ENCODE measurements at regions not wholly inside any gene's neighbourhood (a gene's known extent, or its start where the extent isn't known, plus 50 kb on each side); places are given as distances from the start of the nearest gene placed in this dataset.

- POLR2A ChIA-PET = no interaction called here
- no peak overlapping the region for H3K27ac ChIP-seq (ENCODE audit: extremely low read depth, low read depth, low read length)
- CTCF ChIA-PET = no interaction called here
- no peak overlapping the region for H3K4me3 ChIP-seq (ENCODE audit: low read depth, low read length)
- TF ChIP-seq ZNF433 (tag by site-specific recombination; IDR thresholded peaks at IDR 0.05; ENCODE audit: low read depth) (no peak), ZNF677 (tag by site-specific recombination; IDR thresholded peaks at IDR 0.05) (no peak), ZNF114 (tag by site-specific recombination; IDR thresholded peaks at IDR 0.05) (no peak), ZNF24 (tag by site-specific recombination; IDR thresholded peaks at IDR 0.05) (no peak), ZNF248 (tag by site-specific recombination; IDR thresholded peaks at IDR 0.05) (no peak), IKZF3 (tag by site-specific recombination; IDR thresholded peaks at IDR 0.05) (no peak), ZNF776 (tag by site-specific recombination; IDR thresholded peaks at IDR 0.05; ENCODE audit: borderline replicate concordance) (no peak), ZNF473 (tag by site-specific recombination; IDR thresholded peaks at IDR 0.05) (no peak), ZNF791 (tag by site-specific recombination; IDR thresholded peaks at IDR 0.05) (no peak), ZNF530 (tag by site-specific recombination; IDR thresholded peaks at IDR 0.05; ENCODE audit: low read depth) (no peak), ZNF423 (tag by site-specific recombination; IDR thresholded peaks at IDR 0.05) (no peak), ZNF133 (tag by site-specific recombination; IDR thresholded peaks at IDR 0.05) (no peak), ZNF768 (tag by site-specific recombination; IDR thresholded peaks at IDR 0.05) (no peak), SETDB1 (IDR thresholded peaks at IDR 0.05; ENCODE audit: insufficient read length, low read length) (no peak), ZNF670 (tag by site-specific recombination; IDR thresholded peaks at IDR 0.05; ENCODE audit: low read depth) (no peak)
- TF ChIP-seq, protein P1, sequence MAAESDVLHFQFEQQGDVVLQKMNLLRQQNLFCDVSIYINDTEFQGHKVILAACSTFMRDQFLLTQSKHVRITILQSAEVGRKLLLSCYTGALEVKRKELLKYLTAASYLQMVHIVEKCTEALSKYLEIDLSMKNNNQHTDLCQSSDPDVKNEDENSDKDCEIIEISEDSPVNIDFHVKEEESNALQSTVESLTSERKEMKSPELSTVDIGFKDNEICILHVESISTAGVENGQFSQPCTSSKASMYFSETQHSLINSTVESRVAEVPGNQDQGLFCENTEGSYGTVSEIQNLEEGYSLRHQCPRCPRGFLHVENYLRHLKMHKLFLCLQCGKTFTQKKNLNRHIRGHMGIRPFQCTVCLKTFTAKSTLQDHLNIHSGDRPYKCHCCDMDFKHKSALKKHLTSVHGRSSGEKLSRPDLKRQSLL (tag by site-specific recombination; IDR thresholded peaks at IDR 0.05) = no peak
- TF ChIP-seq, protein P2, sequence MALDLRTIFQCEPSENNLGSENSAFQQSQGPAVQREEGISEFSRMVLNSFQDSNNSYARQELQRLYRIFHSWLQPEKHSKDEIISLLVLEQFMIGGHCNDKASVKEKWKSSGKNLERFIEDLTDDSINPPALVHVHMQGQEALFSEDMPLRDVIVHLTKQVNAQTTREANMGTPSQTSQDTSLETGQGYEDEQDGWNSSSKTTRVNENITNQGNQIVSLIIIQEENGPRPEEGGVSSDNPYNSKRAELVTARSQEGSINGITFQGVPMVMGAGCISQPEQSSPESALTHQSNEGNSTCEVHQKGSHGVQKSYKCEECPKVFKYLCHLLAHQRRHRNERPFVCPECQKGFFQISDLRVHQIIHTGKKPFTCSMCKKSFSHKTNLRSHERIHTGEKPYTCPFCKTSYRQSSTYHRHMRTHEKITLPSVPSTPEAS (tag by site-specific recombination; IDR thresholded peaks at IDR 0.05) = no peak
- no peaks in the 10 kb centered on the region for H3K4me1 ChIP-seq (ENCODE audit: control insufficient read depth, insufficient read depth, low read length)
- H3K9me3 ChIP-seq (ENCODE audit: control insufficient read depth, insufficient read depth, low read depth, low read length) = no peaks in the 10 kb centered on the region
- no peaks in the 10 kb centered on the region for H3K36me3 ChIP-seq (ENCODE audit: control insufficient read depth in 2 of 2, insufficient read depth in 1 of 2, low read length in 2 of 2)
These were observed 96.8 kb upstream of the TENT5A start for GRCh38 chr6:81849248-81849647.

DNA sequence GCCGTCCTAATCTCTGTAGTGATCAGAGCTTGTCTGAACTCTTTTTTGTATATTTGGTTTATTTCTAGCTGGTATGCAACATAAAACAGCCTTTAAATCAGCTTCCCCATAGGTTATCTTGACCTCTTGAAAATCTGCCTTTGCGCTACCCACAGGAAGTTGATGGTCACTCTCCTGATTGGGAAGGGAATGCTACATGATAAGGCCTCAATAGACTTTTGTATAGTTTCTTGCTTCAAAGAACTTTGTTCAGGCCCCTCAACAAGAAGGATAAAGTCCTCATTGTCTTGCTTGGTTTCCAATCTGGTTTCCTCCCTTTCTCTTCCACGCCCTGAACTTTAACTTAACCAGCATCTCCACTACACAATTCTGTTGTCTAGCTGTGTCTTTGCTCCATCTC is 95.4 kb upstream of the TENT5A start:
- CTCF ChIA-PET = no interaction called here
- H3K4me1 ChIP-seq (ENCODE audit: control insufficient read depth, insufficient read depth, low read length) = no peaks in the 10 kb centered on the region
- TF ChIP-seq ZNF341 (tag by site-specific recombination; IDR thresholded peaks at IDR 0.05; ENCODE audit: low read depth) = no peak
- TF ChIP-seq, protein P1 (tag by site-specific recombination; IDR thresholded peaks at IDR 0.05) = no peak
- TF ChIP-seq, protein P3, sequence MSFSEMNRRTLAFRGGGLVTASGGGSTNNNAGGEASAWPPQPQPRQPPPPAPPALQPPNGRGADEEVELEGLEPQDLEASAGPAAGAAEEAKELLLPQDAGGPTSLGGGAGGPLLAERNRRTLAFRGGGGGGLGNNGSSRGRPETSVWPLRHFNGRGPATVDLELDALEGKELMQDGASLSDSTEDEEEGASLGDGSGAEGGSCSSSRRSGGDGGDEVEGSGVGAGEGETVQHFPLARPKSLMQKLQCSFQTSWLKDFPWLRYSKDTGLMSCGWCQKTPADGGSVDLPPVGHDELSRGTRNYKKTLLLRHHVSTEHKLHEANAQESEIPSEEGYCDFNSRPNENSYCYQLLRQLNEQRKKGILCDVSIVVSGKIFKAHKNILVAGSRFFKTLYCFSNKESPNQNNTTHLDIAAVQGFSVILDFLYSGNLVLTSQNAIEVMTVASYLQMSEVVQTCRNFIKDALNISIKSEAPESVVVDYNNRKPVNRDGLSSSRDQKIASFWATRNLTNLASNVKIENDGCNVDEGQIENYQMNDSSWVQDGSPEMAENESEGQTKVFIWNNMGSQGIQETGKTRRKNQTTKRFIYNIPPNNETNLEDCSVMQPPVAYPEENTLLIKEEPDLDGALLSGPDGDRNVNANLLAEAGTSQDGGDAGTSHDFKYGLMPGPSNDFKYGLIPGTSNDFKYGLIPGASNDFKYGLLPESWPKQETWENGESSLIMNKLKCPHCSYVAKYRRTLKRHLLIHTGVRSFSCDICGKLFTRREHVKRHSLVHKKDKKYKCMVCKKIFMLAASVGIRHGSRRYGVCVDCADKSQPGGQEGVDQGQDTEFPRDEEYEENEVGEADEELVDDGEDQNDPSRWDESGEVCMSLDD (tag by site-specific recombination; IDR thresholded peaks at IDR 0.05) = no peak
- no peak for TF ChIP-seq ZNF138 (tag by site-specific recombination; IDR thresholded peaks at IDR 0.05; ENCODE audit: borderline replicate concordance)
- no peak for TF ChIP-seq SP7 (tag by site-specific recombination; IDR thresholded peaks at IDR 0.05)
- TF ChIP-seq ZNF449 (tag by site-specific recombination; IDR thresholded peaks at IDR 0.05) = no peak
- H3K9me3 ChIP-seq (ENCODE audit: control insufficient read depth, insufficient read depth, low read depth, low read length) = no peaks in the 10 kb centered on the region
- H3K27ac ChIP-seq (ENCODE audit: extremely low read depth, low read depth, low read length) = no peak overlapping the region
- POLR2A ChIA-PET = no interaction called here
- no peak overlapping the region for H3K4me3 ChIP-seq (ENCODE audit: low read depth, low read length)
- no peaks in the 10 kb centered on the region for H3K36me3 ChIP-seq (ENCODE audit: control insufficient read depth in 2 of 2, insufficient read depth in 1 of 2, low read length in 2 of 2)

All from HEK293 (cell line).